Type B pancreatic cell (in vitro differentiated cells): ENCODE measurements at regions not wholly inside any gene's neighbourhood (a gene's known extent, or its start where the extent isn't known, plus 50 kb on each side); places are given as distances from the start of the nearest gene placed in this dataset.

Source experiments
- DNase-seq: peaks from one replicate; pipeline ENCODE4 v3.0.0; 2021; ENCODE audit warnings: mixed read lengths; ENCODE audit not compliant: unreplicated experiment; ENCODE audit errors: extremely low spot score
- H3K27ac Mint-ChIP-seq: 2 replicates; pipeline ENCODE4 v1.8.0; 2021; ENCODE audit warnings: mild to moderate bottlenecking, mixed read lengths
- H3K27me3 Mint-ChIP-seq: 2 replicates; pipeline ENCODE4 v1.8.0; 2021; ENCODE audit warnings: mixed read lengths
- H3K36me3 Mint-ChIP-seq: 2 replicates; pipeline ENCODE4 v1.8.0; 2021; ENCODE audit warnings: mixed read lengths
- H3K4me1 Mint-ChIP-seq: one replicate; pipeline ENCODE4 v1.8.0; 2021; ENCODE audit warnings: mixed read lengths; ENCODE audit not compliant: unreplicated experiment
- H3K4me3 Mint-ChIP-seq: 2 replicates; pipeline ENCODE4 v1.8.0; 2021; ENCODE audit warnings: mild to moderate bottlenecking, mixed read lengths
- H3K9me3 Mint-ChIP-seq: 2 replicates; pipeline ENCODE4 v1.8.0; 2021; ENCODE audit warnings: mixed read lengths
- TF ChIP-seq, protein P1 (sequence below): fragments of 200-600 bp; sonication (generic); conservative IDR thresholded peaks from 2 replicates; pipeline ENCODE4 v1.5.0; 2021; ENCODE audit warnings: antibody characterized with exemption, mild to moderate bottlenecking

DNA sequence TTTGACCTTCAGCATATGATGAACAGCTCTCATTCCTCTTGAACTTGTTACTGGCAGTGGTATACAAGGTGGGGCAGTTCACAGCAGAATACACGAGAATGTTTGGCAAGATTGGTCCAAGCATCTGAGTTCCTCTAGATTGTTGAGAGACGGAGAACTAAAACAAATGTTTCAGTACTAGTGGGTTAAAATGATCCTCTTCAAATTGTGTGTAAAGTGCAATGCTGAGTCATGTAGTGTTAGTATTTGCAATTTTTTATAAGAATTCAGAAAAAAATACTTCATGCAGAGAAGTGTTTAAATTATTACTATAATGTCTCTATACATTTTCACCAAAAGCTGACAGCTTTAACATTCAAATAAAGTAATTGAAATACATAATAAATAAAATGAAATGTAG lies 879.8 kb downstream of the TFAP2A start:
- Mint-ChIP-seq H3K36me3 (no peaks in the 10 kb centered on the region), H3K4me3 (no peak overlapping the region), H3K27me3 (no peaks in the 10 kb centered on the region), H3K4me1 (no peaks in the 10 kb centered on the region), H3K9me3 (peaks cover 10% of the 10 kb centered on the region), H3K27ac (no peak overlapping the region)
- DNase-seq: no peak
- TF ChIP-seq, protein P1, sequence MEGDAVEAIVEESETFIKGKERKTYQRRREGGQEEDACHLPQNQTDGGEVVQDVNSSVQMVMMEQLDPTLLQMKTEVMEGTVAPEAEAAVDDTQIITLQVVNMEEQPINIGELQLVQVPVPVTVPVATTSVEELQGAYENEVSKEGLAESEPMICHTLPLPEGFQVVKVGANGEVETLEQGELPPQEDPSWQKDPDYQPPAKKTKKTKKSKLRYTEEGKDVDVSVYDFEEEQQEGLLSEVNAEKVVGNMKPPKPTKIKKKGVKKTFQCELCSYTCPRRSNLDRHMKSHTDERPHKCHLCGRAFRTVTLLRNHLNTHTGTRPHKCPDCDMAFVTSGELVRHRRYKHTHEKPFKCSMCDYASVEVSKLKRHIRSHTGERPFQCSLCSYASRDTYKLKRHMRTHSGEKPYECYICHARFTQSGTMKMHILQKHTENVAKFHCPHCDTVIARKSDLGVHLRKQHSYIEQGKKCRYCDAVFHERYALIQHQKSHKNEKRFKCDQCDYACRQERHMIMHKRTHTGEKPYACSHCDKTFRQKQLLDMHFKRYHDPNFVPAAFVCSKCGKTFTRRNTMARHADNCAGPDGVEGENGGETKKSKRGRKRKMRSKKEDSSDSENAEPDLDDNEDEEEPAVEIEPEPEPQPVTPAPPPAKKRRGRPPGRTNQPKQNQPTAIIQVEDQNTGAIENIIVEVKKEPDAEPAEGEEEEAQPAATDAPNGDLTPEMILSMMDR: no peak

DNA sequence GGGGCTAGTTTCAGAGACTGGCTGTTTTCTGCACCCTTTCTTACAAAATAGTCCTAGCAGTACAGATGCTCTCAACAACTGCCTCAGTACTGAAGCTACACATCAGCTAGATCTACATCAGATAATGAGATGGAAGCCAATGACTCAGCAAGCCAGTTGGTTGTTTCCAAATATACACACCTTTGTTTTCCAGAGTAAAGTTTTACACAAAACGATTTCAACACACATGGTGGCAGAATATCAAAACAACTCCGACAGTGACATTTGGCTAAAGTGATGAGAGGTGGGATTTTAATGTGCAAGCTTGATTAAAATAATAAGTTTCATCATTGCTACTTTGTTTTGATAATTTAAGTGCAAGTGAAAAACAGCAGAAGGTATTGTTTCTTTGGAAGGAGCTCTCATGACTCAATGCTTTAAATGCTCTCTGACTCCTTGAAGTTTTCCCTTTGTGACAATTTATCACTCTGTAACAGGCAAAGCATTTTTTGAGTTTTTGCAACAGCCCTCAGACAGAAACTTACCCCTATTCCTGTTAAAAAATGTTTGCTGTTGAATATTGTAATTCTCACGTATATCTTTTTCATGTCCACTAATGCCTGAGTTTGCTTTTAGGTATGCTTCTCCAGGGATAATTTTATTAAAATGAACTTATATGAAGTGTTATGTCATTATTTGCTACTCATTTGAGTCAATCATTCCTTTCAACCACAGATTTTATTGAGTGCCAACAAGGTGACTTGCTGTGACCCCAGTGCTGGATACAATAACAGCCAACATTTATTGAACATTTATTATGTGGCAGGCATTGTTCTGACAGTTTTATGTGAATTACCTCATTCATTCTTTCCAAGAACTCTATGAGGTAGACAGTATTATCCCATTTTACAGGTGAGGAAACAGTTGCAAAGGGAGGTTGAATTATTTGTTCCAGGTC lies 882.0 kb downstream of the TFAP2A start:
- Mint-ChIP-seq H3K4me3 (no peak overlapping the region), H3K4me1 (no peaks in the 10 kb centered on the region), H3K9me3 (peaks cover 6% of the 10 kb centered on the region), H3K27me3 (no peaks in the 10 kb centered on the region), H3K36me3 (no peaks in the 10 kb centered on the region), H3K27ac (peak overlapping the region; percentile 56)
- DNase-seq: no peak
- TF ChIP-seq, protein P1: no peak

DNA sequence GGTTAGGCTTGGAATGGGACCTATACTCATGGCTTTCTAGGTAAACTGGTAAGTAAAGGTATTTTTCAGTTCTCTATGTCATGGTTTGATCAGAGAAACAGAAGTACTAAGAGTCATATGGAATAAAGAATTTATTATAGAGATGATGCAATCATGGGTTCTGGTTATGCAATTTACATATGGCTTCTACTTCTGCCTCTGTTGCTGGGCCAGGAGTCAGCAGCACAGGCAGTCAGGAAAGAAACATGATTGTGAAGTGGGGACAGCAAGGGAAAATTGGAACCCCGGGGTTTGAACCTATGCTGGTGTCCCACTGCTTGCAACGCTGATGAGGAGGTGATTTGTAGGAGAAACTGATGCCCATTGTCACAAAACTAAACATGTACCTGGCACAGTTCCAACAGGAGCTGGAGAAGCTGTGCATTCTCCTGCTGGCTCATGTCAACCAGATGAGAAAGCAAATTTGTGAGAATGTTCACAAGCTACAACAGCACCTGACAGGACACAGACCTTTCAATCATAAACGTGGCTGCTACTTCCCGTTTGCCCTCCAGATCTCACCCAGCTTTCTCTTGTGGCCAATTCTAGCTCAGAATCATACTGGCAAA lies 887.1 kb downstream of the TFAP2A start:
- TF ChIP-seq, protein P1: no peak
- no peak overlapping the region for H3K4me3 Mint-ChIP-seq
- H3K27ac Mint-ChIP-seq: peak overlapping the region; percentile 33
- H3K36me3 Mint-ChIP-seq: no peaks in the 10 kb centered on the region
- H3K27me3 Mint-ChIP-seq: no peaks in the 10 kb centered on the region
- H3K4me1 Mint-ChIP-seq: peaks cover 8% of the 10 kb centered on the region
- DNase-seq: no peak
- H3K9me3 Mint-ChIP-seq: no peaks in the 10 kb centered on the region

DNA sequence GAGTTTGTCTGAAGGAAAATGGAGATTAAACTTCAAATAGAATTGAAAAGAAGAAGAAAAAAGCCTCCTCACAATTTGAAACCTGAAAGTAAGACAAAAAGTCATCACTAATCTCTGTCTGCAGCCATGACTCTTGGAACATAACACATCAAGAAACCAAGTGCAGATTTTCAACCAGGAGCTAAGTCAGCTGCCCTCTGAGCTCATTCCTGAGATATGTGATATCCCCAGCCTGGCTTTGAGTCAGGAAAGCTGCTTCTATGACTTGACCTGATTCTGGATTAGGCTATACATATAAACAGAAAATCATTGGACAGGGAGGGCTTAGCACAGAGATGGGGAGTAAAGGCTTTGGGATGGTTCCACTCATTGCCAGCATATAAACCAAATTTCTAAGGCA lies 891.4 kb downstream of the TFAP2A start:
- H3K36me3 Mint-ChIP-seq: no peaks in the 10 kb centered on the region
- H3K9me3 Mint-ChIP-seq: peaks cover 4% of the 10 kb centered on the region

DNA sequence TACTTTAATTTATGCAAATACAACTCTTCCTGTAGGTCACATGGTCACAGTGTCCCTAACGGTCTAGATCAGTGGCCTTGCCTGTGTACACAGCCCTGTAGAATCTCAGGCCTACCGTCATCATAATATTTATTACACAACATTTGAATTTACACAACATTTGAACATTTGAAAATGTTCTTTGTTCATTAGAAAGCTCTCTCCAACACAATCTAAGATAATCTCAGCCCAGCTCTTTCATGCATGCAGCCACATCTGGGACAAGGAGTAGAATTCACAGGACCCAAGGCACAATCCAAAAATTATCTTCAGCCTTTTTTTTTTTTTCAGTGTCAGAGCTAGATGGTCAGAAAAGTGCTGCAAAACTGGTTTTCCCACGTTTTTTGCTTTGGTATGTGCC lies 892.8 kb downstream of the TFAP2A start:
- peaks cover 4% of the 10 kb centered on the region for H3K9me3 Mint-ChIP-seq
- H3K4me1 Mint-ChIP-seq: peaks cover 17% of the 10 kb centered on the region
- H3K27me3 Mint-ChIP-seq: no peaks in the 10 kb centered on the region
- H3K4me3 Mint-ChIP-seq: peak overlapping the region; percentile 2
- peak overlapping the region; percentile 16 for H3K27ac Mint-ChIP-seq
- no peak for DNase-seq
- TF ChIP-seq, protein P1: no peak
- H3K36me3 Mint-ChIP-seq: no peaks in the 10 kb centered on the region

More for the DNA sequence above, 891.4 kb downstream of the TFAP2A start:
- Mint-ChIP-seq H3K4me3 (no peak overlapping the region), H3K27ac (peak overlapping the region; percentile 1), H3K27me3 (no peaks in the 10 kb centered on the region), H3K4me1 (peaks cover 17% of the 10 kb centered on the region)
- TF ChIP-seq, protein P1: no peak
- DNase-seq: no peak
